H1 (cell line): ENCODE measurements at regions not wholly inside any gene's neighbourhood (a gene's known extent, or its start where the extent isn't known, plus 50 kb on each side); places are given as distances from the start of the nearest gene placed in this dataset.

Source experiments
- SIRT6 ChIP-seq: IDR thresholded peaks from one replicate; pipeline ENCODE4 v1.7.1; 2012; ENCODE audit warnings: low read length, inconsistent platforms
- TCF12 ChIP-seq: IDR thresholded peaks from 2 replicates; pipeline ENCODE4 v1.6.1; 2011; ENCODE audit warnings: low read depth, mild to moderate bottlenecking, low read length
- YY1 ChIP-seq: IDR thresholded peaks from 2 replicates; pipeline ENCODE4 v1.6.1; 2011; ENCODE audit warnings: low read depth, mild to moderate bottlenecking, low read length

DNA sequence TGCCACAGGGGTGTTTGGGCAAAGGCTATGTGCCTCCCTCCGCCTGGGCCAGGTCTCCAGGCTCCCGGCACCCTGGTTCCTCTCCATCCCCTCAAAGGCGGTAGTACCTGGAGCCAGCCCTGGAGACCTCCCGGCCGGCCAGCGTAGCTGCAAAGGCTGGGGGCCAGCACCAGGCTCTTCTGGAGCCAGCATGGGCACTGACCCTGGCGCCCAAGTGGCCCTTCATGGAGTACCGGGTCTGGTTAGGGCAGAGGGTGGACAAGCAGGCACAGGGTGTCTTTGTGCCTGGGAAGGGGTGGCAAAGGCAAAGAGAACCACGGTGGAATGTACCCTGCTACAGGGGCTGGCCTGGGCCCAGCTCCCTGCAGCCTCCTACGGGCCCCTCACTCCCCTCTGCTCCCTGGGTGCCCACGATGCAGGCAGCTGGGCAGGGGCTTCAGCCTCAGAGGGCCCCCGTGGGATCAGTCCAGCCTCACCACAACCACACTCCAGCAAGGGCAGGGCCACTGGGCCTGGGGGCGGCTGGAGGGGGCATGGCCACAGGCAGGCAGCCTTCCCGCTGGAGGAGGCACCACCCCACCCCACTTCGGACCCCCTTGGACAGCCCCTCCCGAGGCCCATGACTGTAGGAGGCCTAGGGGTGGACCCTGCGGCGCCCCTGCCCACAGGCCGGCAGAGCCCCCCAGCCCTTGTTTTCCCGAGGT is 112.9 kb upstream of the NKX1-1 start (continued):
- TF ChIP-seq TCF12, result no peak
- no peak for TF ChIP-seq SIRT6
- no peak for TF ChIP-seq YY1
